Testis (tissue), 2 donors: ENCODE measurements at regions not wholly inside any gene's neighbourhood (a gene's known extent, or its start where the extent isn't known, plus 50 kb on each side); places are given as distances from the start of the nearest gene placed in this dataset.

Source experiments
- POLR2A ChIP-seq: fragments of 450-650 bp; IDR thresholded peaks from one replicate; pipeline ENCODE4 v1.6.1; 2017; ENCODE audit warnings: antibody characterized with exemption, mild to moderate bottlenecking, moderate library complexity
- TF ChIP-seq, protein P1 (sequence below), 3 experiments: fragments of 450-650 bp in 2 of 3; fragments of 200-600 bp in 1 of 3; sonication (generic) in 1 of 3; IDR thresholded peaks; one replicate each; pipeline ENCODE4 v1.5.1; 2016 to 2019; ENCODE audit warnings: antibody characterized with exemption in 3 of 3, mild to moderate bottlenecking in 2 of 3, moderate library complexity in 1 of 3

DNA sequence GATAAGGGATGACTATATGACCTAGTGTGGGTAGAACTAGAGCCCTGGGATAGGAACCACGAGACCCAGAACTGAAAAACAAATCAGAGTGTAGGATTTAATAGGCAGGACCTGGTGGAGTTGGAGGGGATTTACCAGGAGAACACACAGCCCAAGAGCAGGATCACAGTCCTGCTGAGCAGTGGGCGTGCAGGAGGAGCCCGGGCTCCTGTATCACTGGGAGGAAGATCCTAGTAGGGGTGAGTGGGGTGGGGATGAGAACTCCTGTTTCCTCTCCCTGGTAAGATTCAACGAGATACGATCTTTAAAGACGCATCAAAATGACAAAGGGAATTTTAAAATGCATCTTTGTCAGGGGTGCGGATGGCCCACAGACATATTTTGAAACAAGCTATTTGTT is 220.1 kb downstream of the GALC start:
- TF ChIP-seq, protein P1, sequence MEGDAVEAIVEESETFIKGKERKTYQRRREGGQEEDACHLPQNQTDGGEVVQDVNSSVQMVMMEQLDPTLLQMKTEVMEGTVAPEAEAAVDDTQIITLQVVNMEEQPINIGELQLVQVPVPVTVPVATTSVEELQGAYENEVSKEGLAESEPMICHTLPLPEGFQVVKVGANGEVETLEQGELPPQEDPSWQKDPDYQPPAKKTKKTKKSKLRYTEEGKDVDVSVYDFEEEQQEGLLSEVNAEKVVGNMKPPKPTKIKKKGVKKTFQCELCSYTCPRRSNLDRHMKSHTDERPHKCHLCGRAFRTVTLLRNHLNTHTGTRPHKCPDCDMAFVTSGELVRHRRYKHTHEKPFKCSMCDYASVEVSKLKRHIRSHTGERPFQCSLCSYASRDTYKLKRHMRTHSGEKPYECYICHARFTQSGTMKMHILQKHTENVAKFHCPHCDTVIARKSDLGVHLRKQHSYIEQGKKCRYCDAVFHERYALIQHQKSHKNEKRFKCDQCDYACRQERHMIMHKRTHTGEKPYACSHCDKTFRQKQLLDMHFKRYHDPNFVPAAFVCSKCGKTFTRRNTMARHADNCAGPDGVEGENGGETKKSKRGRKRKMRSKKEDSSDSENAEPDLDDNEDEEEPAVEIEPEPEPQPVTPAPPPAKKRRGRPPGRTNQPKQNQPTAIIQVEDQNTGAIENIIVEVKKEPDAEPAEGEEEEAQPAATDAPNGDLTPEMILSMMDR (IDR thresholded peaks at IDR 0.05): no peak
- no peak for TF ChIP-seq POLR2A
